GM12891 (cell line): ENCODE measurements at regions not wholly inside any gene's neighbourhood (a gene's known extent, or its start where the extent isn't known, plus 50 kb on each side); places are given as distances from the start of the nearest gene placed in this dataset.

ENCODE experiments used
- DNase-seq: peaks from one replicate; pipeline ENCODE4 v3.0.0; 2011; ENCODE audit warnings: low spot score; ENCODE audit not compliant: insufficient read length
- FAIRE-seq: peaks from 2 replicates; lab custom pipeline; 2011; peaks lifted over from hg19 to GRCh38; lab: Jason Lieb, UNC
- PAX5 ChIP-seq: IDR thresholded peaks from 2 replicates; pipeline ENCODE4 v1.6.1; 2011; ENCODE audit warnings: low read length, moderate library complexity, mild to moderate bottlenecking; ENCODE audit not compliant: insufficient read depth, severe bottlenecking
- POLR2A ChIP-seq: IDR thresholded peaks from 2 replicates; pipeline ENCODE4 v1.6.1; 2011; ENCODE audit warnings: low read depth, low read length, control low read depth
- POLR2AphosphoS5 ChIP-seq: IDR thresholded peaks from 2 replicates; pipeline ENCODE4 v1.6.1; 2011; ENCODE audit warnings: low read depth, low read length, control low read depth
- POU2F2 ChIP-seq: IDR thresholded peaks from 2 replicates; pipeline ENCODE4 v1.6.1; 2011; ENCODE audit warnings: low read depth, mild to moderate bottlenecking, control low read depth, low read length, moderate library complexity
- SPI1 ChIP-seq: IDR thresholded peaks from 2 replicates; pipeline ENCODE4 v1.6.1; 2011; ENCODE audit warnings: low read depth, low read length, control low read depth
- TAF1 ChIP-seq: IDR thresholded peaks from 2 replicates; pipeline ENCODE4 v1.6.1; 2011; ENCODE audit warnings: low read depth, low read length, control low read depth

DNA sequence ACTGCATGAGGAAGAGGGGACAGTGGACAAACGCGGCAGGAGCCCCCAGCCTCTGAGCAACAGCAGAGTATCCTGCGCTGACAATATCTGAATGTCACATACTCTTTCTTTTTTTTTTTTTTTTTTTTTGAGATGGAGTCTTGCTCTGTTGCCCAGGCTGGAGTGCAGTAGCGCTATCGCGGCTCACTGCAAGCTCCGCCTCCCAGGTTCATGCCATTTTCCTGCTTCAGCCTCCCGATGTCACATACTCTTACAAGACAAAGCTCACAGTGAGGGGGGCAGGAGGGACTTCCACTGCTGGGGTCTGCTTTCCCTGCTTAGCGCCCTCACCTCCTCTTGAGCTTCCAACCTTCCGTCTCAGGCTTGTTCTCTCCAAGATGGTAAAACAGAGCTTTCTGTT, 51.2 kb upstream of the TNS3 start:
- TF ChIP-seq TAF1: no peak
- no peak for TF ChIP-seq SPI1
- TF ChIP-seq PAX5: no peak
- TF ChIP-seq POLR2AphosphoS5: no peak
- TF ChIP-seq POLR2A: no peak
- TF ChIP-seq POU2F2: no peak
- no peak for DNase-seq
- no peak for FAIRE-seq
